Liver (tissue), 8 donors: ENCODE measurements at regions not wholly inside any gene's neighbourhood (a gene's known extent, or its start where the extent isn't known, plus 50 kb on each side); places are given as distances from the start of the nearest gene placed in this dataset.

Experiments used
- DNase-seq: peaks from one replicate; pipeline ENCODE4 v3.0.0-alpha.2; 2017; ENCODE audit warnings: low spot score
- H3K27ac ChIP-seq, 2 donors: one replicate each; pipeline ENCODE4 v1.7.0; 2013; ENCODE audit warnings: inconsistent platforms in 2 of 2, low read length in 2 of 2, control low read depth in 1 of 2, low read depth in 1 of 2, mild to moderate bottlenecking in 1 of 2
- H3K27me3 ChIP-seq, 4 donors: one replicate each; pipeline versions ENCODE4 v1.6.1 to v1.7.0; 2013; ENCODE audit warnings: low read length in 3 of 4, inconsistent platforms in 1 of 4, mild to moderate bottlenecking in 1 of 4, moderate library complexity in 1 of 4; ENCODE audit not compliant: control insufficient read depth in 4 of 4, insufficient read depth in 4 of 4
- H3K36me3 ChIP-seq, 4 donors: one replicate each; pipeline versions ENCODE4 v1.6.1 to v1.7.0; 2013; ENCODE audit warnings: low read length in 3 of 4, mild to moderate bottlenecking in 3 of 4, low read depth in 1 of 4, moderate library complexity in 1 of 4; ENCODE audit not compliant: control insufficient read depth in 4 of 4, insufficient read depth in 3 of 4
- H3K4me1 ChIP-seq, 4 donors: one replicate each; pipeline versions ENCODE4 v1.6.1 to v1.7.0; 2013; ENCODE audit warnings: low read length in 3 of 4, mild to moderate bottlenecking in 3 of 4, moderate library complexity in 1 of 4; ENCODE audit not compliant: control insufficient read depth in 4 of 4, insufficient read depth in 4 of 4
- H3K4me3 ChIP-seq, 3 donors: one replicate each; pipeline versions ENCODE4 v1.6.1 to v1.7.0; 2013; ENCODE audit warnings: low read length in 3 of 3, control low read depth in 1 of 3, low read depth in 1 of 3, mild to moderate bottlenecking in 1 of 3
- H3K9ac ChIP-seq, 2 donors: one replicate each; pipeline ENCODE4 v1.7.0; 2013; ENCODE audit warnings: low read length in 2 of 2, mild to moderate bottlenecking in 2 of 2, moderate library complexity in 2 of 2, control low read depth in 1 of 2, low read depth in 1 of 2
- H3K9me3 ChIP-seq, 4 donors: one replicate each; pipeline versions ENCODE4 v1.6.1 to v1.7.0; 2013; ENCODE audit warnings: low read length in 3 of 4; ENCODE audit not compliant: control insufficient read depth in 4 of 4
- EGR1 ChIP-seq, 2 donors: IDR thresholded peaks; 2 replicates each; pipeline ENCODE4 v1.6.1; 2016 to 2018; ENCODE audit warnings: antibody characterized with exemption in 2 of 2, low read depth in 2 of 2
- FOXA1 ChIP-seq: IDR thresholded peaks from 2 replicates; pipeline ENCODE4 v1.6.1; 2016; ENCODE audit warnings: antibody characterized with exemption
- FOXA2 ChIP-seq: IDR thresholded peaks from 2 replicates; pipeline ENCODE4 v1.6.1; 2016; ENCODE audit warnings: antibody characterized with exemption
- GABPA ChIP-seq, 2 donors: IDR thresholded peaks in 1 of 2; conservative IDR thresholded peaks in 1 of 2; 2 replicates each; pipeline ENCODE4 v1.6.1; 2016; ENCODE audit warnings: antibody characterized with exemption in 2 of 2, mild to moderate bottlenecking in 1 of 2, moderate library complexity in 1 of 2
- HNF4A ChIP-seq, 2 donors: conservative IDR thresholded peaks; 2 replicates each; pipeline ENCODE4 v1.6.1; 2016; ENCODE audit warnings: antibody characterized with exemption in 2 of 2, mild to moderate bottlenecking in 2 of 2
- HNF4G ChIP-seq: IDR thresholded peaks from 2 replicates; pipeline ENCODE4 v1.6.1; 2016; ENCODE audit warnings: antibody characterized with exemption
- JUND ChIP-seq, 2 donors: IDR thresholded peaks; 2 replicates each; pipeline ENCODE4 v1.6.1; 2016; ENCODE audit warnings: antibody characterized with exemption in 2 of 2
- NR2F2 ChIP-seq: IDR thresholded peaks from 2 replicates; pipeline ENCODE4 v1.6.1; 2016; ENCODE audit warnings: antibody characterized with exemption
- RAD21 ChIP-seq, 2 donors: IDR thresholded peaks; 2 replicates each; pipeline ENCODE4 v1.6.1; 2016; ENCODE audit warnings: antibody characterized with exemption in 2 of 2, mild to moderate bottlenecking in 2 of 2
- RXRA ChIP-seq, 2 donors: IDR thresholded peaks; 2 replicates each; pipeline ENCODE4 v1.6.1; 2017 to 2018; ENCODE audit warnings: antibody characterized with exemption in 2 of 2, mild to moderate bottlenecking in 1 of 2
- SP1 ChIP-seq: IDR thresholded peaks from 2 replicates; pipeline ENCODE4 v1.6.1; 2018; ENCODE audit warnings: antibody characterized with exemption, mild to moderate bottlenecking
- TAF1 ChIP-seq: conservative IDR thresholded peaks from 2 replicates; pipeline ENCODE4 v1.6.1; 2016; ENCODE audit warnings: antibody characterized with exemption, mild to moderate bottlenecking
- YY1 ChIP-seq: IDR thresholded peaks from 2 replicates; pipeline ENCODE4 v1.6.1; 2016; ENCODE audit warnings: antibody characterized with exemption, mild to moderate bottlenecking
- whole genome bisulfite sequencing: extraction: QIAGEN DNeasy Blood & Tissue Kit; methylation state at CpG from one replicate; pipeline ENCODE4 v1.1.7; 2013; 5-methylcytosine and 5-hydroxymethylcytosine counted together
- TF ChIP-seq, protein P1 (sequence below): IDR thresholded peaks from 2 replicates; pipeline ENCODE4 v1.6.1; 2016; ENCODE audit warnings: antibody characterized with exemption
- TF ChIP-seq, protein P2 (sequence below): IDR thresholded peaks from 2 replicates; pipeline ENCODE4 v1.6.1; 2016; ENCODE audit warnings: antibody characterized with exemption, mild to moderate bottlenecking
- TF ChIP-seq, protein P3 (sequence below): IDR thresholded peaks from 2 replicates; pipeline ENCODE4 v1.6.1; 2016; ENCODE audit warnings: antibody characterized with exemption
- TF ChIP-seq, protein P4 (sequence below): fragments of 150-350 bp; IDR thresholded peaks from 2 replicates; pipeline ENCODE4 v1.5.1; 2017; ENCODE audit warnings: improper control_type of control experiment, low read depth, low read length; ENCODE audit not compliant: missing input control
- TF ChIP-seq, protein P5 (sequence below): IDR thresholded peaks from 2 replicates; pipeline ENCODE4 v1.6.1; 2016; ENCODE audit warnings: antibody characterized with exemption
- donor health status: healthy.
- donor health status: healthy.
- donor health status: healthy.
- donor health status: healthy.
- donor health status: healthy.

DNA sequence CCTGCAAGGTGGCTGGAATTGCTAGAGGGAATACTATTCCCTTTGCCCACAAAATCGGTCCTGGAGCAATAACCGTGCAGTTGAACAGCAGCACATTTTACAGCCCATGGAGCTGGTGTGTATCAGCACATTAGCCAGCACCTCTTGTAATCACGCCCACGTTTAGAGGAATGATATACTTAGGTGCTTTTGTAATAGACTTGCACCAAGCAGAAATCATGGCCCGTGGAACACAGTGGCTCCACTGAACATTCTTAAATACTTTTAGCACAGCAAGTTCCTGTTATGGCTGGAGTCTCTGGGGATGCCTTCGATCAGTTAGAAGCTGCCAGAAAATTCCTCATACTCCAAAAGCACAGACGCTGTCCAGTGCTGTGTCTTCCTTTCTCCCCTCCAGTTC, 218.1 kb upstream of the FAM78B start:
- no peaks in the 10 kb centered on the region for H3K4me1 ChIP-seq
- WGBS = 66% methylated on average over 7 of the region's 7 CpGs
- H3K9me3 ChIP-seq = no peaks in the 10 kb centered on the region
- H3K9ac ChIP-seq = no peak overlapping the region
- H3K27ac ChIP-seq = no peak overlapping the region
- no peak for DNase-seq
- H3K27me3 ChIP-seq = no peaks in the 10 kb centered on the region
- no peaks in the 10 kb centered on the region for H3K36me3 ChIP-seq
- no peak overlapping the region for H3K4me3 ChIP-seq
- TF ChIP-seq, protein P1, sequence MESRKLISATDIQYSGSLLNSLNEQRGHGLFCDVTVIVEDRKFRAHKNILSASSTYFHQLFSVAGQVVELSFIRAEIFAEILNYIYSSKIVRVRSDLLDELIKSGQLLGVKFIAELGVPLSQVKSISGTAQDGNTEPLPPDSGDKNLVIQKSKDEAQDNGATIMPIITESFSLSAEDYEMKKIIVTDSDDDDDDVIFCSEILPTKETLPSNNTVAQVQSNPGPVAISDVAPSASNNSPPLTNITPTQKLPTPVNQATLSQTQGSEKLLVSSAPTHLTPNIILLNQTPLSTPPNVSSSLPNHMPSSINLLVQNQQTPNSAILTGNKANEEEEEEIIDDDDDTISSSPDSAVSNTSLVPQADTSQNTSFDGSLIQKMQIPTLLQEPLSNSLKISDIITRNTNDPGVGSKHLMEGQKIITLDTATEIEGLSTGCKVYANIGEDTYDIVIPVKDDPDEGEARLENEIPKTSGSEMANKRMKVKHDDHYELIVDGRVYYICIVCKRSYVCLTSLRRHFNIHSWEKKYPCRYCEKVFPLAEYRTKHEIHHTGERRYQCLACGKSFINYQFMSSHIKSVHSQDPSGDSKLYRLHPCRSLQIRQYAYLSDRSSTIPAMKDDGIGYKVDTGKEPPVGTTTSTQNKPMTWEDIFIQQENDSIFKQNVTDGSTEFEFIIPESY = no peak
- TF ChIP-seq TAF1 = no peak
- TF ChIP-seq, protein P2, sequence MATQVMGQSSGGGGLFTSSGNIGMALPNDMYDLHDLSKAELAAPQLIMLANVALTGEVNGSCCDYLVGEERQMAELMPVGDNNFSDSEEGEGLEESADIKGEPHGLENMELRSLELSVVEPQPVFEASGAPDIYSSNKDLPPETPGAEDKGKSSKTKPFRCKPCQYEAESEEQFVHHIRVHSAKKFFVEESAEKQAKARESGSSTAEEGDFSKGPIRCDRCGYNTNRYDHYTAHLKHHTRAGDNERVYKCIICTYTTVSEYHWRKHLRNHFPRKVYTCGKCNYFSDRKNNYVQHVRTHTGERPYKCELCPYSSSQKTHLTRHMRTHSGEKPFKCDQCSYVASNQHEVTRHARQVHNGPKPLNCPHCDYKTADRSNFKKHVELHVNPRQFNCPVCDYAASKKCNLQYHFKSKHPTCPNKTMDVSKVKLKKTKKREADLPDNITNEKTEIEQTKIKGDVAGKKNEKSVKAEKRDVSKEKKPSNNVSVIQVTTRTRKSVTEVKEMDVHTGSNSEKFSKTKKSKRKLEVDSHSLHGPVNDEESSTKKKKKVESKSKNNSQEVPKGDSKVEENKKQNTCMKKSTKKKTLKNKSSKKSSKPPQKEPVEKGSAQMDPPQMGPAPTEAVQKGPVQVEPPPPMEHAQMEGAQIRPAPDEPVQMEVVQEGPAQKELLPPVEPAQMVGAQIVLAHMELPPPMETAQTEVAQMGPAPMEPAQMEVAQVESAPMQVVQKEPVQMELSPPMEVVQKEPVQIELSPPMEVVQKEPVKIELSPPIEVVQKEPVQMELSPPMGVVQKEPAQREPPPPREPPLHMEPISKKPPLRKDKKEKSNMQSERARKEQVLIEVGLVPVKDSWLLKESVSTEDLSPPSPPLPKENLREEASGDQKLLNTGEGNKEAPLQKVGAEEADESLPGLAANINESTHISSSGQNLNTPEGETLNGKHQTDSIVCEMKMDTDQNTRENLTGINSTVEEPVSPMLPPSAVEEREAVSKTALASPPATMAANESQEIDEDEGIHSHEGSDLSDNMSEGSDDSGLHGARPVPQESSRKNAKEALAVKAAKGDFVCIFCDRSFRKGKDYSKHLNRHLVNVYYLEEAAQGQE = no peak

DNA sequence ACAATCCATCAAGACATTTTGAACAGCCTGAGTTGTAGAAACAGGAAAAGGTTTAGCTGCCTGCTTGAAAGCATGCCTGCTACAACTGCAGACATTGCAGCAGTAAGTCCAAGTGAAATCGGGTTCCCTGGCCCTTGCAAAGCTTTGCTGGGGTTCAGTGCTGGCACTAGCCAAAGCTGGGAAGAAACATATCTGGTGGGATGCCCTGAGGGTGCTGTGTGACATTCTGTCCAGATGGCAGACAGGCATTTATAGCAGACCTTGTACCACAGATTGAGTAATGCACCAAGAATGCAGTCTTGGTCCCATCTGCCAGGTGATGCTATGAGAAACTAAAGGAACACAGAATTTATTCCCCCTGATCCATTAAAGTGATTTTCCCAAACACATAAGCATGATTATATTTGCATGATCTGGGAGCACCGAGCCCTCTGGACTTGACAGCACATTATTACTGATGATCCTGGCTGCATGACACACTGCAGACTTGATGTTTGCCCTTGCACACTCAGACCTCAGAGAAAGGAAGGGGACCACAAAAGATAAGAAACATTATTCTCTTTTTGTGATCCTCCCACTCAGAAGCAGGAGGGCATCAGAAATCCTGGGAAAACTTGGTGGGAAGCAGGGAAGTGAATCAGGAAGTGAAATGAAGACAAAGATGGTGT, 223.7 kb upstream of the FAM78B start:
- no peaks in the 10 kb centered on the region for H3K27me3 ChIP-seq
- H3K4me1 ChIP-seq = no peaks in the 10 kb centered on the region
- DNase-seq = no peak
- no peaks in the 10 kb centered on the region for H3K36me3 ChIP-seq
- no peak overlapping the region for H3K4me3 ChIP-seq
- H3K27ac ChIP-seq = no peak overlapping the region
- no peaks in the 10 kb centered on the region for H3K9me3 ChIP-seq
- no peak for TF ChIP-seq HNF4A (conservative IDR thresholded peaks at IDR 0.05)
- TF ChIP-seq, protein P3, sequence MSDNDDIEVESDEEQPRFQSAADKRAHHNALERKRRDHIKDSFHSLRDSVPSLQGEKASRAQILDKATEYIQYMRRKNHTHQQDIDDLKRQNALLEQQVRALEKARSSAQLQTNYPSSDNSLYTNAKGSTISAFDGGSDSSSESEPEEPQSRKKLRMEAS = no peak
- TF ChIP-seq SP1 = no peak
- TF ChIP-seq RAD21 (IDR thresholded peaks at IDR 0.05) = no peak
- TF ChIP-seq, protein P4, sequence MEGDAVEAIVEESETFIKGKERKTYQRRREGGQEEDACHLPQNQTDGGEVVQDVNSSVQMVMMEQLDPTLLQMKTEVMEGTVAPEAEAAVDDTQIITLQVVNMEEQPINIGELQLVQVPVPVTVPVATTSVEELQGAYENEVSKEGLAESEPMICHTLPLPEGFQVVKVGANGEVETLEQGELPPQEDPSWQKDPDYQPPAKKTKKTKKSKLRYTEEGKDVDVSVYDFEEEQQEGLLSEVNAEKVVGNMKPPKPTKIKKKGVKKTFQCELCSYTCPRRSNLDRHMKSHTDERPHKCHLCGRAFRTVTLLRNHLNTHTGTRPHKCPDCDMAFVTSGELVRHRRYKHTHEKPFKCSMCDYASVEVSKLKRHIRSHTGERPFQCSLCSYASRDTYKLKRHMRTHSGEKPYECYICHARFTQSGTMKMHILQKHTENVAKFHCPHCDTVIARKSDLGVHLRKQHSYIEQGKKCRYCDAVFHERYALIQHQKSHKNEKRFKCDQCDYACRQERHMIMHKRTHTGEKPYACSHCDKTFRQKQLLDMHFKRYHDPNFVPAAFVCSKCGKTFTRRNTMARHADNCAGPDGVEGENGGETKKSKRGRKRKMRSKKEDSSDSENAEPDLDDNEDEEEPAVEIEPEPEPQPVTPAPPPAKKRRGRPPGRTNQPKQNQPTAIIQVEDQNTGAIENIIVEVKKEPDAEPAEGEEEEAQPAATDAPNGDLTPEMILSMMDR = no peak
- TF ChIP-seq FOXA2 = no peak
- TF ChIP-seq RXRA (IDR thresholded peaks at IDR 0.05) = no peak
- no peak for TF ChIP-seq FOXA1
- TF ChIP-seq JUND (IDR thresholded peaks at IDR 0.05) = no peak
- TF ChIP-seq, protein P2 = no peak
- TF ChIP-seq, protein P1 = no peak
- TF ChIP-seq EGR1 (IDR thresholded peaks at IDR 0.05; ENCODE audit: low read depth in 2 of 2) = no peak
- TF ChIP-seq HNF4G = no peak
- TF ChIP-seq NR2F2 = no peak
- TF ChIP-seq, protein P5, sequence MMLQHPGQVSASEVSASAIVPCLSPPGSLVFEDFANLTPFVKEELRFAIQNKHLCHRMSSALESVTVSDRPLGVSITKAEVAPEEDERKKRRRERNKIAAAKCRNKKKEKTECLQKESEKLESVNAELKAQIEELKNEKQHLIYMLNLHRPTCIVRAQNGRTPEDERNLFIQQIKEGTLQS = no peak
- TF ChIP-seq GABPA (IDR thresholded peaks at IDR 0.05 in 1 of 2, conservative IDR thresholded peaks at IDR 0.05 in 1 of 2) = no peak
- TF ChIP-seq YY1 = no peak
- TF ChIP-seq TAF1 = no peak
- 61% methylated on average over 2 of the region's 2 CpGs for WGBS
- no peak overlapping the region for H3K9ac ChIP-seq
